ENCODE measurements at regions not wholly inside any gene's neighbourhood (a gene's known extent, or its start where the extent isn't known, plus 50 kb on each side); places are given as distances from the start of the nearest gene placed in this dataset.

- DNase-seq, result no peak
Measured at GRCh38 chr10:55358539-55358938, 557.5 kb upstream of the PCDH15 start.

DNA sequence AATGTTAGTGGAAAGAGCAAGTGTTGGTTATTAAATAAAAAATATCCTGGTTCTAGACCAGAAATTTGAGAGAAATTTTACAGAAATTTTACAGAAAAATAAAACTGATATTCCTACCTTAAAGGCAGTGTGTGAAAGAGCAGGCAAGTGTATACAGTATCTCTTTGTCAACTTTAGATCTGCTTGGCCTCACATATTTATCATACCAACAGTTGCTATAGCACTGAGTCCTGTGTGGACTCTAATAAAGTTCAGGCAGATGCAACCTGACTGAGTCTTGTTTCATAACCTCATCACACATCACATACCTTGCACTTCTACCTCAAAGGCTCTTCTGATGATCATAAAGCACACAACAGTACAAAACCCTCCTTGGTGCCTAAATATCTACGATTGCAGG is 552.4 kb upstream of the PCDH15 start:
- DNase-seq, result no peak

- no peak for DNase-seq
Measured at GRCh38 chr10:55351431-55351830, 550.4 kb upstream of the PCDH15 start.

DNA sequence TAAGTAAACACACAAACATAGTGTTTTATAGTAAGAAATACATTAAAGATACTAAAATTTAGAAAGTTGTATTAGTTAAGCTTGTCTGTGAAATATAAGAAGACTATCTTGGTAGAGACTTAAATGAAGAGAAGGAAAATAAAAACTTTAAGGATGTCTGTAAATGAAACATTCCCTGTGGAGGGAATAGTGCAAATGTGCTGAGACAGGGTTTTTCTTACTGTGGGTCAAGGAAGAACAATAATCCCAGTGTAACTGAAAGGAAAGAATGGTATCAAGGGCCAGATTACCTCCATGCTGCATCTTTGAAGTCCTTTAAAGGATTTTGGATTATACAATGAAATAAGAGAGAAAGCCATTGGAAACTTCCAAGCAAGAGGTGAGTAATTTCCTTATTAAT is 547.5 kb upstream of the PCDH15 start:
- DNase-seq, result no peak

DNA sequence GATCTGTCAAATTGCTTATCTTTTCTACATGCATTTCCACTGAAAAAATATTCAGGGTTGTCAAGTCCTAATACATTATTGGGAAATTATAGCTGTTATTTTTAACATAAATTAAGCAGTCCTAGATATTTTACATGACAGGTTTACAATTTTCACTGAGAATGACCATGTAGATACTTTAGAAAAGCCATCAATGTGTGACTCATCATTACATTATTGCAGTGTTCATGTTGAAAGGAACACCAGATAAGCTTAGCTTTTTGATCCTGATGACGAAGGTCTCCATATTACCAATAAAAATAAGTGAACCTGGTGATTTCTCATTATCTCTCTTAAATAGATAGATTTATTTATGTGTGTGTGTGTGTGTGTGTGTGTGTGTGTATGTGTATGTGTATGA is 529.5 kb upstream of the PCDH15 start:
- no peak for DNase-seq

DNA sequence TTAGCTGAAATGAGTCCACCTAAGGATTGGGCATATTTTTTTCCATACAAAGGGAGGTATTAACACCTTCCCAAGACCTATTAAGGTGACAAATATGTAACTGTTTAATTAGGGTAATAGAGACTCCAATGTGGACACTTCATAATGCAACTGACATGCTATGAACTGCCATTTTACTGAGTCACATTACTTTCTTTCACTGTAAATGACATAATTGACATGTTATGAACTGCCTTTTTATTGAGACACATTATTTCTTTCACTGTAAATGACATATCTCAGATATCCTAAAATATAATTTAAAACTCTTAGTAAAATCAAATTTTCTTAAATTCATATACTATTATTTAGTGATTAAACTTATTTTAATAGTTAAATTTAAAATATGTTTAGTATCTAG is 528.8 kb upstream of the PCDH15 start:
- DNase-seq, result no peak

DNA sequence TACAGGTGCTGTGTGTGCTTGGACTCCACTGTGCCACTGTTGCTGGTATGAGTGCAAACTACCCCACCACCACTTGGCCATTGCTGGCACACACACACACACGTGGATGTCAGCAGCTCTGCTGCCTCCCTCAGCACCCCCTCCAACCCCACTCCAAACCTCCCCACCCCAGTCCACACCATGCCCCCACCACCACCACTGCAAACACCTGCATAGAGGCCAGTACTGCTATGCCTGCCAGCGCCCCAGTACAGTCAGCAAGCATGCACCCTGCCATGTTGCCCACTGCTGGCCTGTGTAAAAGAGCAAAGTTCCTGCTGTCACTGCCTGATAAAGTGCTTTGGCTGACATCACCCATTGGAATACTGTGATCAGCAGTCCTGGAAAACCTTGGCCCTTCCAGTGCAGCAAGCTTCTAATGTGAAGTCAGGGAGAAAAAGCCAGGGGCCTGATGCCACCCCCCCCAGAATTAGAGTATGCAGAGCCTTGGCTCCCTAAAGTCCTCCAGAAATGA is 519.2 kb upstream of the PCDH15 start:
- DNase-seq, result no peak

DNA sequence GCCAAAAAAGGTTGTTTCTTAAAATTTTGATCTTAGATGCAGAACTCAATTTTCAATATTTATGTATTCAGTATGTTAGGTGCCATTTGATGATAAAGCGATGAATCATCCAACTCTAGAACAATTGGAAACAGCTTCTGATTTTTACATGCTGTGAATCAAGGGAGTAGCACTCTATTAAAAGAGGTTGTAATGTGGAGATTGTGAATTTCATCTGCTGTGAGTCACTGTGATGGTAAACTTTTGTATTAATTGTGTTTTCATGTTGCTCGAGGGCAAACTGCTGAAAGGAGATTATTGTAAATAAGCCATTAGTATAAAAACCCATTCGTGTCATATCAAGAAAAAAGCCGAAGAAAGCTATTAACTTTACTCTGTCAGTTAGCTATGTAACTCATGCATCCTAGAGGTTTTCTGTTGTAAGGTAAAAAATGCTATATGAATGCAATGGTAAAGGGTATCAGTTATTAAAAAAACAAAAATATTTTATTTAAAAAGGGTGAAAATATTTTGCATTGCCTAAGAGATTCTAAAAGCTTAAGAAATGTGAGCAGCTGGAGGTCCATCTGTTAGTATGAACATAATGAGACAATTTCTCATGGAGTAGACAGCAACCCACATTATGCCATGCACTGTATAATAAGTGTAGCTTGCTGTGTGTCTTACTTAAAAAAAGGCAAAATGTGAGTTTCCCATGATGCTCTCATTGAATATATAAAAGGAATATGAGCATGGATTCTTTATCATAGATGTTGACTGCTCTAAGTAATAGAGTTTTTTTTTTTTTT is 511.0 kb upstream of the PCDH15 start:
- DNase-seq, result no peak

DNA sequence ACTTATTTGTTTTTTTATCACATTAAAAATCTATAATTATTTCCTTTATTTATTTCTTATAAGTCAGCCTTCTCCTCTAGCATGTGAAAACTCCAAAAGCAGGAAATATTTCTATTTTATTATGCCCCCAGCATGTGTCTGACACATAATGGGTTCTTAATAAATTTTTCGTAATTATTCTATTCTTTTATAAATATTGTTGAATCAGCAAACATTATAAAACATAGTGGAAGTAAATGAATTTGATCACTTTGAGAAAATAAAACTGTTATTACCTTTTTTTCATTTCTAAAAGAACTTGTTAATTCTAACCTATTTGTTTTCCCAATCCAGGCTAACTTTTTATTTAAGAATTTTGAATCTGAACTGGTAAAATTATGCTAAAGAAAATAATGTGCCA is 509.1 kb upstream of the PCDH15 start:
- DNase-seq, result no peak

DNA sequence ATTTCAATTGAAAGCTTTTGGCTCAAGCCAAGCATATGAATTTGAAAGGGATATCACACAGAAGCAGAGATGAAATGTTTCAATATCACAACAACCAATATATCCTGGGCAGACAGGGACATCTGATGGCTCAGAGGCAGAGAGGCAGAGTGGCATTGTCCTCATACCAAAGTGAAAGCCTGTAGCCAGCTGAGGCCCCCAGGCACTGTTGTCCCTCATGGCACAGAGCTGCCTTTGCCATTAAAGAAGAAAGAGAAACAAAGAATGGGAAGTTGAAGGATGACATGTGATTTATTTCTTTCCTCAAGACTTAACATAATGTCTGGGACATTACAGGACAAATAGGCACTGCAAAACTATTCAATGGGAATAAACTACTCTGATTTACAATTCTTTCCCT is 504.3 kb upstream of the PCDH15 start:
- DNase-seq, result no peak

GRCh38 chr10:55287346-55287745 is 486.3 kb upstream of the PCDH15 start:
- DNase-seq, result no peak

- no peak for DNase-seq
Measured at GRCh38 chr10:55283031-55283430, 482.0 kb upstream of the PCDH15 start.

DNA sequence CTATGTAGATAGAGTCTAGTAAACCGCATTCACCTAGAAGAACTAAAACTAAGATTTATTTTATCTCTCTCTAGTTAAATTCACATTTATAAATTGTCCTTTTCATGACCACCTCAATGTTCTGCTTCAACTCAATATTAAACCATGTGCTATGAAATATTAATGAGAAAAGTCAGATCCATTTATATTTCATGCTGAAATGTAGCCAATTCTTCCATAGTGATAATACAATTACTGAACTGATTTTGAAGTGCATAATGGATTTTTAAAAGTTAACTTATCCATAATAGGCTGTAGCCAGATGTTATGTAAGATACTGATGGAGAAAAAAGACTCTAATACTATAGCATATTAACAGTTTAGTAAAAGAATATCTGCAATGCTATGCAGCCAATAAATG is 479.7 kb upstream of the PCDH15 start:
- DNase-seq, result no peak

- no peak for DNase-seq
Measured at GRCh38 chr10:55277549-55277948, 476.5 kb upstream of the PCDH15 start.

DNA sequence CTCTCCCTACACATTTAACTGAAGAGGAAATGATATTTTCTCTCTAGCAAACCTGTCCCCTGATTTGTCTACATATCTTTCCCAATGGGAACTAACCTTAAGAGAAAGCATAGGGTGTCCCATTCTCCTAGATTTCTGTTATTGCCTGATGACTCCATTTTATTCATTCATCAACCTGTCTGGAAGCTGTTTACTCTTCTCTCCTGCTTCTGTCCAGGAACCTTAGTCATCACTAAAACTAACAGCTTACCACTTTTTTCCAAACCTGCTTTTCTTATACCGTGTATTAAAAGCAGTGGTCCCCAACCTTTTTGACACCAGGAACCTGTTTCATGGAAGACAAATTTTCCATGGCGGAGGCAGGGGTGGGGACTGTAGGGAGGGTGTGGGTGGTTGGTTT is 473.3 kb upstream of the PCDH15 start:
- DNase-seq, result no peak

- no peak for DNase-seq
Measured at GRCh38 chr10:55273946-55274345, 472.9 kb upstream of the PCDH15 start.

DNA sequence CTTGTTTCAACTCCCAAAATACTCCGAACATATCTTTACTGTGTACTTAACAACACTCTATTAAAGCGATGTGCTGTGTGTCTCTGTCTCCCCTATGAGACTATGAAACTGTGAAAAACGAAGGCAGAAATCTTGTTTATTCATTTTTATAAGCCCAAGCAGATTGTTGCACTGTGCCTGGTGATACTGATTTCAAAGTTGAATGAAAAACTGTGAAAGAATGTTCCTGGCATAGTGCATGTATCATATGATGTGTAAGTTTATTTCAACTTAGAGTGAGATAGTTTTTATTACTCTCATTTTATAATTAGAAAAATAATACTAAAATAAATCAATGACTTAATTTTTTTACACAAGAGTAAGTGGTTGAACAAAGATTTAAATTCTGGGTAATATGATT is 471.9 kb upstream of the PCDH15 start:
- no peak for DNase-seq

DNA sequence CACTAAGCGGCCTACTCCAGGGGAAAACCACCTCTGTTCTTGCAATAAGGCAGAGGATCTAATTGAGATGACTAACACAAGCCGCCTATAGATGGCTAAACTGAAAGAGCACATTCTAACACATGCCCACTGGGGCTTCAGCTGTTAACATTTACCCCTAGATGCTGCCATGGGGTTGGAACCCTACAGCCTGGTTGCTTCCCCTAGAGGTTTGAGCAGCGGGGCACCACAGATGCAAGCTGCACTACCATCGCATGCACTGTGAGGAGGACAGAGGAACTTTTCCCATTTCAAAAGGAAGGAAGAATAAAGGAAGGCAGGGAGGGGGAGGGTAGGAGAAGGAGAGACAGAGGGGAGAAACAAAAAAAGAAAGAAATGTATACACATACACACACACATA is 465.8 kb upstream of the PCDH15 start:
- DNase-seq, result no peak

DNA sequence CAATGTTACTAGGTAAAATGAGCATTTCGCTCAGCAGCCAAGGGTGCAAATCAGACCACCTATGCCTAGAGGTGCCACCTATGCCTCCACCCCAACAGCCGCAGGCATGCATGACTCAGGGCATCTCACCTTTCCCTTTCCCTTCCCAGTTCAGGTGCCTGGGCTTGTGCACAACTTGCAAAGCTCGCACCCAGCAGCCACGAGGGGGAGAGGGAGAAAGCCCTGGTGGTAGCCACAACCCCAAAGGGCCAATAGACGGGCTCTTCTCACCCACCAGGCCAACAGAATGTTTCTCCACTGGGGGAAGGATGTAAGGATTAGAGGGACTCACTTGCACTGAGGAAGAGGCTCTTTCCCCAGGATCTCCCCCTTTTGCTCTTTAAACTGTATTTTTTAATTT is 462.3 kb upstream of the PCDH15 start:
- DNase-seq, result no peak

GRCh38 chr10:55242544-55242943 is 441.5 kb upstream of the PCDH15 start:
- DNase-seq, result no peak

- no peak for DNase-seq
Measured at GRCh38 chr10:55237462-55237861, 436.4 kb upstream of the PCDH15 start.

GRCh38 chr10:55233505-55233904 is 432.5 kb upstream of the PCDH15 start:
- no peak for DNase-seq

GRCh38 chr10:55233090-55233489 is 432.1 kb upstream of the PCDH15 start:
- no peak for DNase-seq

- DNase-seq, result no peak
Measured at GRCh38 chr10:55232553-55232952, 431.5 kb upstream of the PCDH15 start.

DNA sequence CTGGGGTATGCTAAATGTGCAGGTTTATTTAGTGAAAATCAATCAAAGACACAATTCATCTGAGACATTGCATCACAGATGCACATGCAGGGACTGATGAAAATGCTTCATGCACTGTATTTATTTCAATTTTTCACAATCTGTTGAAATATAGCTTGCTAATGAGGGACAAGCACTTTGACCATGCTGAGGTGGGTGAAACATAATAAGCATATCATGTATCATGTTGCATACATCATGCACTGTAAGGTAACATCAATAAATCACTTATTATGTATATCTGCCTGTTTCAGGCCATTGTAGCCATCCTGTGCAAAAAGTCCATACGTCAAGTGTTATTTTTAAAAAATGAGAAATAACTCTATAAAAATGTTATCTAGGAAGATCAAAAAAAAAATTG is 426.9 kb upstream of the PCDH15 start:
- no peak for DNase-seq

Measured in stimulated activated CD4-positive, alpha-beta T cell treated with anti-CD3 and anti-CD28 coated beads, Interleukin-2, amount 100 ng/mL, for 48 hours (primary cell).